ENCODE measurements at regions not wholly inside any gene's neighbourhood (a gene's known extent, or its start where the extent isn't known, plus 50 kb on each side); places are given as distances from the start of the nearest gene placed in this dataset.

GRCh38 chr1:199509456-199509855 is 518.1 kb upstream of the NR5A2 start:
- Histone ChIP-seq H3K4me3 (no peak overlapping the region), H3K27me3 (no peaks in the 10 kb centered on the region), H3K27ac (replicated peaks in 1 of 4) (no peak overlapping the region), H3K36me3 (no peaks in the 10 kb centered on the region), H3K4me1 (no peaks in the 10 kb centered on the region), H3K9me3 (no peaks in the 10 kb centered on the region)
- no peak for DNase-seq (ENCODE audit: extremely low spot score)
- 83% methylated on average over 2 of the region's 2 CpGs for WGBS
- intact Hi-C loops (cut with DNase I) = no loop called here
- TF ChIP-seq CTCF (IDR thresholded peaks at IDR 0.05) = no peak
- no peak for TF ChIP-seq POLR2AphosphoS5 (IDR thresholded peaks at IDR 0.05)
- no peak for TF ChIP-seq EP300 (IDR thresholded peaks at IDR 0.05)
- no peak for TF ChIP-seq POLR2A (IDR thresholded peaks at IDR 0.05; ENCODE audit: low read depth)

GRCh38 chr1:199510314-199510713 is 517.2 kb upstream of the NR5A2 start:
- DNase-seq (ENCODE audit: extremely low spot score) = no peak
- no peaks in the 10 kb centered on the region for H3K9me3 ChIP-seq
- 91% methylated on average over 5 of the region's 5 CpGs for WGBS

GRCh38 chr1:199512037-199512710 is 515.3 kb upstream of the NR5A2 start:
- no peaks in the 10 kb centered on the region for H3K27me3 ChIP-seq
- no peak overlapping the region for H3K27ac ChIP-seq (replicated peaks in 1 of 4)
- 56% methylated on average over 6 of the region's 6 CpGs for WGBS
- H3K4me1 ChIP-seq = no peaks in the 10 kb centered on the region
- no peak overlapping the region for H3K4me3 ChIP-seq
- DNase-seq (ENCODE audit: extremely low spot score) = no peak
- H3K9me3 ChIP-seq = no peaks in the 10 kb centered on the region
- intact Hi-C loops (cut with DNase I) = no loop called here
- H3K36me3 ChIP-seq = no peaks in the 10 kb centered on the region
- TF ChIP-seq CTCF (IDR thresholded peaks at IDR 0.05) (no peak), POLR2AphosphoS5 (IDR thresholded peaks at IDR 0.05) (no peak), POLR2A (IDR thresholded peaks at IDR 0.05; ENCODE audit: low read depth) (no peak), EP300 (IDR thresholded peaks at IDR 0.05) (no peak)

More at GRCh38 chr1:199510314-199510713, 517.2 kb upstream of the NR5A2 start:
- intact Hi-C loops (cut with DNase I) = no loop called here
- Histone ChIP-seq H3K27ac (replicated peaks in 1 of 4) (no peak overlapping the region), H3K4me1 (no peaks in the 10 kb centered on the region), H3K4me3 (no peak overlapping the region), H3K36me3 (no peaks in the 10 kb centered on the region), H3K27me3 (no peaks in the 10 kb centered on the region)
- no peak for TF ChIP-seq POLR2A (IDR thresholded peaks at IDR 0.05; ENCODE audit: low read depth)
- no peak for TF ChIP-seq EP300 (IDR thresholded peaks at IDR 0.05)
- no peak for TF ChIP-seq POLR2AphosphoS5 (IDR thresholded peaks at IDR 0.05)
- TF ChIP-seq CTCF (IDR thresholded peaks at IDR 0.05) = no peak

- no peaks in the 10 kb centered on the region for H3K9me3 ChIP-seq
- intact Hi-C loops (cut with DNase I) = no loop called here
- no peaks in the 10 kb centered on the region for H3K4me1 ChIP-seq
- no peak overlapping the region for H3K27ac ChIP-seq (replicated peaks in 1 of 4)
- no peaks in the 10 kb centered on the region for H3K27me3 ChIP-seq
- TF ChIP-seq POLR2AphosphoS5 (IDR thresholded peaks at IDR 0.05) (no peak), EP300 (IDR thresholded peaks at IDR 0.05) (no peak), CTCF (IDR thresholded peaks at IDR 0.05) (no peak), POLR2A (IDR thresholded peaks at IDR 0.05; ENCODE audit: low read depth) (no peak)
- DNase-seq (ENCODE audit: extremely low spot score) = no peak
- no peak overlapping the region for H3K4me3 ChIP-seq
- 89% methylated on average over 4 of the region's 4 CpGs for WGBS
- H3K36me3 ChIP-seq = no peaks in the 10 kb centered on the region
Observed at GRCh38 chr1:199515261-199515660, 512.2 kb upstream of the NR5A2 start.

GRCh38 chr1:199522338-199522737 is 505.2 kb upstream of the NR5A2 start:
- intact Hi-C loops (cut with DNase I) = no loop called here
- Histone ChIP-seq H3K27me3 (no peaks in the 10 kb centered on the region), H3K27ac (replicated peaks in 1 of 4) (no peak overlapping the region), H3K36me3 (no peaks in the 10 kb centered on the region), H3K9me3 (no peaks in the 10 kb centered on the region), H3K4me3 (no peak overlapping the region), H3K4me1 (peaks cover 0 to 10% (median 0%) of the 10 kb centered on the region in 4 donors)
- 29% methylated on average over 1 of the region's 1 CpG for WGBS
- TF ChIP-seq CTCF (IDR thresholded peaks at IDR 0.05) (no peak), EP300 (IDR thresholded peaks at IDR 0.05) (no peak), POLR2A (IDR thresholded peaks at IDR 0.05; ENCODE audit: low read depth) (no peak), POLR2AphosphoS5 (IDR thresholded peaks at IDR 0.05) (no peak)
- no peak for DNase-seq (ENCODE audit: extremely low spot score)
